ENCODE measurements at regions not wholly inside any gene's neighbourhood (a gene's known extent, or its start where the extent isn't known, plus 50 kb on each side); places are given as distances from the start of the nearest gene placed in this dataset.
A peak's percentile ranks its signal among the peaks of the same experiment; 100 is the strongest.

DNA sequence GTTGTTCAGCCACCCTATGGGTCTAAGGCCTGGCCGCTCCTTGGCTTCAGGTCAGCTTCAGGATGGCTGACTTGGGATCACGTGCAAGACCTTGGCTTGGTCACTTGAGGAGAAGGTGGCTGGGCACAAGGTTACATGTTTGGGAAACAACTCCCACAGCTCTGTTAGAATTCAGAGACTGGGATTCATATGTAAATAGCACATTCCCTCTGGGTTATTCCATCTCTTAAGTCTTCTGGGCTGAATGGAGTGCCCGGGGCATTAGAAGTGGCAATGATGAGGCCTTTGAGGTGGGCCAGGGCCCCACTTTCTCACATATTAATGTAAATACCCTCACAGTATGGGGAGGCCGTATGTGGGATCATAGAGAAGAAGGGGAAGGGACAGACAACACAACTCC lies 150.9 kb downstream of the EFNB2 start:
- TF ChIP-seq, protein P1, sequence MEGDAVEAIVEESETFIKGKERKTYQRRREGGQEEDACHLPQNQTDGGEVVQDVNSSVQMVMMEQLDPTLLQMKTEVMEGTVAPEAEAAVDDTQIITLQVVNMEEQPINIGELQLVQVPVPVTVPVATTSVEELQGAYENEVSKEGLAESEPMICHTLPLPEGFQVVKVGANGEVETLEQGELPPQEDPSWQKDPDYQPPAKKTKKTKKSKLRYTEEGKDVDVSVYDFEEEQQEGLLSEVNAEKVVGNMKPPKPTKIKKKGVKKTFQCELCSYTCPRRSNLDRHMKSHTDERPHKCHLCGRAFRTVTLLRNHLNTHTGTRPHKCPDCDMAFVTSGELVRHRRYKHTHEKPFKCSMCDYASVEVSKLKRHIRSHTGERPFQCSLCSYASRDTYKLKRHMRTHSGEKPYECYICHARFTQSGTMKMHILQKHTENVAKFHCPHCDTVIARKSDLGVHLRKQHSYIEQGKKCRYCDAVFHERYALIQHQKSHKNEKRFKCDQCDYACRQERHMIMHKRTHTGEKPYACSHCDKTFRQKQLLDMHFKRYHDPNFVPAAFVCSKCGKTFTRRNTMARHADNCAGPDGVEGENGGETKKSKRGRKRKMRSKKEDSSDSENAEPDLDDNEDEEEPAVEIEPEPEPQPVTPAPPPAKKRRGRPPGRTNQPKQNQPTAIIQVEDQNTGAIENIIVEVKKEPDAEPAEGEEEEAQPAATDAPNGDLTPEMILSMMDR (IDR thresholded peaks at IDR 0.05; ENCODE audit: poor library complexity), result no peak
- TF ChIP-seq EZH2phosphoT487 (IDR thresholded peaks at IDR 0.05; ENCODE audit: low read depth, severe bottlenecking, unreplicated experiment) (no peak), EZH2 (IDR thresholded peaks at IDR 0.05; ENCODE audit: borderline replicate concordance) (no peak)
- H4K20me1 ChIP-seq (ENCODE audit: insufficient read depth, poor library complexity, severe bottlenecking), result no peaks in the 10 kb centered on the region
- no peak for DNase-seq (ENCODE audit: low spot score)
- no peak overlapping the region for H3K4me3 ChIP-seq
- no peak overlapping the region for H3K27ac ChIP-seq
- no peak overlapping the region for H3K4me2 ChIP-seq
- H3K9me3 ChIP-seq (ENCODE audit: low read depth), result no peaks in the 10 kb centered on the region
- H3K36me3 ChIP-seq (replicated peaks; ENCODE audit: insufficient read depth, low read depth), result no peaks in the 10 kb centered on the region
- H3K27me3 ChIP-seq, result no peaks in the 10 kb centered on the region
- no peak overlapping the region for H2AFZ ChIP-seq
- WGBS (ENCODE audit: low lambda C conversion rate, missing lambda C conversion rate), result 93% methylated on average over 3 of the region's 4 CpGs
- H3K79me2 ChIP-seq, result no peaks in the 10 kb centered on the region
- H3K4me1 ChIP-seq (ENCODE audit: insufficient read depth), result peaks cover 28% of the 10 kb centered on the region
- no peaks in the 10 kb centered on the region for H3K9me2 ChIP-seq (replicated peaks; ENCODE audit: insufficient read depth)

- H4K20me1 ChIP-seq (ENCODE audit: insufficient read depth, poor library complexity, severe bottlenecking), result no peaks in the 10 kb centered on the region
- H3K4me3 ChIP-seq, result no peak overlapping the region
Observed at GRCh38 chr13:106383791-106384190, 151.7 kb downstream of the EFNB2 start.

DNA sequence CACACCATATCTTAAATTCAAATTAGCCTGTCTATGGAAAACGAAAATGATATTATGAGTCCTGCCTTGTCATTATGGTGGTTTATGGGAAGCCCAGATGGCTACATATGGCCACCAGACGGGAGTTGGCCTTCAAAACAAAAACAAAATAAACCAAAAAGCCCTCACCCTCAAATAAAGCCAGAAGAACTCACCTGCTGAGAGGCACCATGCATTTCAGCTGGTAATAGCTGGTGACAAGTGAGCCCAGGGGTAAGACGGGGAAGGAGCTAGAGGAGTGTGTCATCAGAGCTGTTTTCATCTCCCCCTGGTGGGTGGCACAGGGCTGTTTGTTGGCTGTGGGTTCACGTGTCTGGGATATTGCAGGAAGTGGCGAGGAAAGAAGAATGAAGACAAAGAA lies 152.9 kb downstream of the EFNB2 start:
- no peak overlapping the region for H3K4me2 ChIP-seq
- no peaks in the 10 kb centered on the region for H3K27me3 ChIP-seq
- H3K79me2 ChIP-seq, result no peaks in the 10 kb centered on the region
- H3K9me3 ChIP-seq (ENCODE audit: low read depth), result no peaks in the 10 kb centered on the region
- H3K36me3 ChIP-seq (replicated peaks; ENCODE audit: insufficient read depth, low read depth), result no peaks in the 10 kb centered on the region
- H3K4me1 ChIP-seq (ENCODE audit: insufficient read depth), result peaks cover 28% of the 10 kb centered on the region
- no peaks in the 10 kb centered on the region for H4K20me1 ChIP-seq (ENCODE audit: insufficient read depth, poor library complexity, severe bottlenecking)
- DNase-seq (ENCODE audit: low spot score), result no peak
- 90% methylated on average over 5 of the region's 5 CpGs for WGBS (ENCODE audit: low lambda C conversion rate, missing lambda C conversion rate)
- H3K9me2 ChIP-seq (replicated peaks; ENCODE audit: insufficient read depth), result no peaks in the 10 kb centered on the region
- H2AFZ ChIP-seq, result no peak overlapping the region
- no peak overlapping the region for H3K4me3 ChIP-seq
- TF ChIP-seq EZH2 (IDR thresholded peaks at IDR 0.05; ENCODE audit: borderline replicate concordance) (no peak), EZH2phosphoT487 (IDR thresholded peaks at IDR 0.05; ENCODE audit: low read depth, severe bottlenecking, unreplicated experiment) (no peak)
- TF ChIP-seq, protein P1 (IDR thresholded peaks at IDR 0.05; ENCODE audit: poor library complexity), result no peak
- H3K27ac ChIP-seq, result no peak overlapping the region

More at GRCh38 chr13:106383791-106384190, 151.7 kb downstream of the EFNB2 start:
- TF ChIP-seq EZH2 (IDR thresholded peaks at IDR 0.05; ENCODE audit: borderline replicate concordance) (no peak), EZH2phosphoT487 (IDR thresholded peaks at IDR 0.05; ENCODE audit: low read depth, severe bottlenecking, unreplicated experiment) (no peak)
- TF ChIP-seq, protein P1 (IDR thresholded peaks at IDR 0.05; ENCODE audit: poor library complexity), result no peak
- Histone ChIP-seq H3K79me2 (no peaks in the 10 kb centered on the region), H3K4me2 (no peak overlapping the region), H3K36me3 (replicated peaks; ENCODE audit: insufficient read depth, low read depth) (no peaks in the 10 kb centered on the region), H3K9me3 (ENCODE audit: low read depth) (no peaks in the 10 kb centered on the region), H2AFZ (no peak overlapping the region), H3K27ac (no peak overlapping the region), H3K27me3 (no peaks in the 10 kb centered on the region), H3K9me2 (replicated peaks; ENCODE audit: insufficient read depth) (no peaks in the 10 kb centered on the region), H3K4me1 (ENCODE audit: insufficient read depth) (peaks cover 28% of the 10 kb centered on the region)
- no peak for DNase-seq (ENCODE audit: low spot score)
- WGBS (ENCODE audit: low lambda C conversion rate, missing lambda C conversion rate), result 97% methylated on average over 1 of the region's 1 CpG

GRCh38 chr13:106381091-106381490 lies 154.4 kb downstream of the EFNB2 start:
- H3K9me2 ChIP-seq (replicated peaks; ENCODE audit: insufficient read depth), result no peaks in the 10 kb centered on the region
- no peak for TF ChIP-seq EZH2 (IDR thresholded peaks at IDR 0.05; ENCODE audit: borderline replicate concordance)
- no peak for TF ChIP-seq EZH2phosphoT487 (IDR thresholded peaks at IDR 0.05; ENCODE audit: low read depth, severe bottlenecking, unreplicated experiment)
- H3K9me3 ChIP-seq (ENCODE audit: low read depth), result no peaks in the 10 kb centered on the region
- H3K4me3 ChIP-seq, result no peak overlapping the region
- no peak overlapping the region for H2AFZ ChIP-seq
- H3K4me1 ChIP-seq (ENCODE audit: insufficient read depth), result peaks cover 28% of the 10 kb centered on the region
- H3K36me3 ChIP-seq (replicated peaks; ENCODE audit: insufficient read depth, low read depth), result no peaks in the 10 kb centered on the region
- H3K4me2 ChIP-seq, result peak overlapping the region; percentile 41
- peak overlapping the region; percentile 64 for H3K27ac ChIP-seq
- no peaks in the 10 kb centered on the region for H3K27me3 ChIP-seq
- H4K20me1 ChIP-seq (ENCODE audit: insufficient read depth, poor library complexity, severe bottlenecking), result no peaks in the 10 kb centered on the region
- no peaks in the 10 kb centered on the region for H3K79me2 ChIP-seq
- WGBS (ENCODE audit: low lambda C conversion rate, missing lambda C conversion rate), result 31% methylated on average over 4 of the region's 4 CpGs
- peak; percentile 75 for DNase-seq (ENCODE audit: low spot score)

Data from hepatocyte (in vitro differentiated cells).